NCI-H2171 treated with DMSO at 0.1 percent for 48 hours (cell line): ENCODE measurements at regions not wholly inside any gene's neighbourhood (a gene's known extent, or its start where the extent isn't known, plus 50 kb on each side); places are given as distances from the start of the nearest gene placed in this dataset.

Experiments used
- DNase-seq: peaks from one replicate; lab custom pipeline; 2025; lab: John Stamatoyannopoulos, UW

DNA sequence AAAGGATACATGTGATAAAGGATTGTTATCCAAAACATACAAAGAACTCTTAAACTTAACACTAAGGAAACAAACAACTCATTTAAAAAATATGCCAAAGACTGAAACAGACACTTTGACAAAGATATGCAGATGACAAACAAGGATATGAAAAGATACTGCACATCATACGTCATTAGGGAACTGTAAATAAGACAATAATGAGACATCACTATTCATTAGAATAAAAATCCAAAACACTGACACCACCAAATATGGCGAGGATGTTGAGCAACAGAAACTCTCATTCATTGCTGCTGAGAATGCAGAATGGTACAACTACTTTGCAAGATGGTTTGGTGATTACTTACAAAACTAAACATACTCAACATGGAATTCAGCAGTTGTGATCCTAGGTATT lies 156.5 kb upstream of the FOXA2 start:
- no peak for DNase-seq

DNA sequence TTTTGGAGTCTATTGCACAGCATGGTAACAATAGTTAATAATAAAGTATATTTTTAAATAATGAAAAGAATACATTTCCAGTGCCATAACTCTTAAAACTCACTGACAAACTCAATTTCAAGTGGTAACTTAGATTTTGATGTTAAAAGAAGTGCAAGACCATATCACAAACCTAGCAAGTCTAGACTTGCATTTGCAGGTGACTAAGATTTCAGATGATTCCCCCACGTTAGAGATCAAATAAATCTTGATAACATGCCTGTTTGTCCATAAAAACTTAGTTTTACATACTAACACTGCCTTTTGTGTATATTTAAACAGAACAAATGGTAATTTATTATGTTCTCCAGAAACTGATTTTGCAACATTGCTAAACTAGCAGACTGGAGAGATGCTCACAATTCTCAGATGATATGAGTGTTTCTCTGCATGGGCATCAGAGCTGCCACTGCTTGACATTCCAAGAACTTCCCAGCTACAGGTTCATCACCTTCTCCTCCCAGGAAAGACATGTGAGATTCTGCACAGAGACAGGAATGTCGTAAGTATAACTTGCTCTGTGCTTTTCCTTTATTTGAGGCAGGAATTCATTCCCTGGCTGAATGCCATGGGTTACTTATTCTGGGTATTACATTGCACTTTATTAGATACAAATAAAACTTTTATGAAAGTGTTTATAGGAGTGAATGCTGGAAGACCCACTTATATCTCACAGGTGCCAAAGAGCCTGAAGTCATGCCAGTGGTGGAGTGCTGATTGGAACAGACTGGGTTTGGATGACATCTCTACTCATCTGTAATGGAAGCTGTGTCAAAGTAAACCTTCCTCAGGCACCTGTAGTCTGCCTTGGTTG lies 160.2 kb upstream of the FOXA2 start:
- DNase-seq: no peak

DNA sequence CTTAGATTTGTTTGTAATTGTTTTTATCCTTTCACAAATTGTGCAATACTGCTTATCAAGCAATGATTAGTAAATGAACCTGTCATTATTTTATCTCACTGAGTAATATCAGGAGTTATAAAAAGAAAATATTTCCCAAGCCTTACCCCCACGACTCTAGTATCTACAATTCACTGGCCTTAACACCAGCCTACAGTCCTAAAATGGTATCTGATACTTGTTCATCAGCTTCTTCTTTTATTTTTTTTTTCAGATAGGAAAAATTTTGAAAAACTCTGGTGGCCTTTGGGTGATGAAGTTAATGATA lies 160.8 kb upstream of the FOXA2 start:
- DNase-seq: no peak

- DNase-seq: no peak
These were observed 162.6 kb upstream of the FOXA2 start for GRCh38 chr20:22746957-22747356.

GRCh38 chr20:22752324-22752723 lies 168.0 kb upstream of the FOXA2 start:
- no peak for DNase-seq

DNA sequence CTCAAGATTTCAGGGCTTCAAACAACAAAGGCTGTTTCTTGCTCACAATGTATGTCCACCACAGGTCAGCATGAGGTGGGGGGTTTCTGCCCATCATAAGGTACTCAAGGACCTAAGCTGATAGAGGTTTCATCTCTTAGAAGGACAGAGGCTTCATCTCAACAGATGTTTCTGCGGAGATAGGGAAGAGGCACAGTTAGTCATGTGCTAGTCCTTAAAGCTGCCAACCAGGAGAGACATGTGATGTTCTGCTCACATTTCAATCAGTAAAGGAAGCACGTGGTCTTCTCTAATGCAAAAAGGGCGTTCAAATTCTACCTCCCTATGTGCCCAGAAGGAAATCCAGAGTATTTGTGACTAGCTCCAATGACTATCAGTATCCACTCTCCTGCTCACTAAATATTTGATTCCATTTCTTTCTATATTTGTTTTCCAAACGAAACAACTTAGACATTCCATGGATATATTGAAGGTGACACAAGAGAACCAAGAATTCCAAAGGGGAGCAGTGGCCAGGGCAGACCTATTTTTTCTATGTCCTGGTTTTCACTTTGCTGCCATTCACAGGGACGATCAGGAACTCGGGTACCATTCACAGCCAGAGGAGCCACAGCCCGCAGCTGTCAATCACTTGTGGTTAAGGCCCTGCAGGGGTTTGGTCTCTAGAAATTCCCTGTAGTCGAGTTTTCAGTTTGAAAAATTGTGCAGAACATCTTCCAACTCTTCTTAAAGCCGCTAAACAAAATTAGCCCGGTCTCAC lies 173.2 kb upstream of the FOXA2 start:
- no peak for DNase-seq

DNA sequence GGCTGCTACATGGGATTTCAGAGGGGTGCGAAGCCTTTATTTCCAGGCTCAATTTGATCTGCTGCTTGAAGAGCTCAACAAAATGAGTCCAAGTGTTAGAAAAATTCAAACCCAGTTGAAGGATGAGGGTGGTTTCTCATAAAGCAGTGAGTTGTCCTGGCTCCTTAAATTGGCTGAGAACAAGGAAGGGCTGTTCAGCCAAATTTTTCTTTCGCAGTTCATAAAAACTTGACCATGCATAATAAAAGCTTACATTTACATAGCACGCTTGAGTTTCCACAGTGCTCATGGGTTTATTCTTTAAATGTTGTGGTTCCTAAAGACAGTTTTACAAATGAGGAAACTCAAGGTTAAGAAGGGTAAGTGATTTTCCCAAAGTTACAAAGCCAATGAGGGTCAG lies 174.4 kb upstream of the FOXA2 start:
- DNase-seq: no peak

DNA sequence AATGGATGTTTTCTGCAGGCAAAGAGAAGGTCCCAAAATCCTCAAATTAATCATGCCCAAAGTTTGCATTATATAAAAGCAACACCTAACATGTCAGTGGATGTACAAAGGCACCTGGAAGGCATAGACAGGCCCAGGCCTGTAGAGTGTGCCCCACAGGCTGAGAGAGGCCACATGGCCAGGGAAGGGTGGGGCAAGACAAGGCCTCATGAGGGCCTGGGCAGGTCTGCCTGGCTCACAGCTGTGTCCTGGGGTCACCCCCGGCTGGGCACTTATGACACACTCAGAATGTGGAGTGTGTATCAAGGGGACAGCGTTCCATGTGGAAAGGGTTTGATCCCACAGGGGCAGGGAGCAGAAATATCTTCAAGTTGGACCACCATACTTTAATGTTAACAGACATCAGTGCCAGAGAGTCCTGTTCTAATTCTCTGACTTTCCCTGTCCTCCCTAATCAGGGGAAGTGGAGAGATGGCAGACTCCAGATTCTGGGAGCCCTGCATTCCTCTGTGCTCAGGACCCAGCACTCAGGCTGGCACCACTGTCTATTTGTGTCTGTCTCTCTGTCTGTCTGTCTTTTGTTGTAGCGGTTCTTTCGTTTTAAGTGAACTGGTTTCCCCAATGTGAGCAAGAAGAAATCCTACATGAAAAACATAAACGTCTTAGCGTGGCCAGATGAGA lies 178.3 kb upstream of the FOXA2 start:
- DNase-seq: no peak

- no peak for DNase-seq
These were observed 179.0 kb upstream of the FOXA2 start for GRCh38 chr20:22763257-22763906.

- no peak for DNase-seq
These were observed 184.2 kb upstream of the FOXA2 start for GRCh38 chr20:22768266-22769178.

DNA sequence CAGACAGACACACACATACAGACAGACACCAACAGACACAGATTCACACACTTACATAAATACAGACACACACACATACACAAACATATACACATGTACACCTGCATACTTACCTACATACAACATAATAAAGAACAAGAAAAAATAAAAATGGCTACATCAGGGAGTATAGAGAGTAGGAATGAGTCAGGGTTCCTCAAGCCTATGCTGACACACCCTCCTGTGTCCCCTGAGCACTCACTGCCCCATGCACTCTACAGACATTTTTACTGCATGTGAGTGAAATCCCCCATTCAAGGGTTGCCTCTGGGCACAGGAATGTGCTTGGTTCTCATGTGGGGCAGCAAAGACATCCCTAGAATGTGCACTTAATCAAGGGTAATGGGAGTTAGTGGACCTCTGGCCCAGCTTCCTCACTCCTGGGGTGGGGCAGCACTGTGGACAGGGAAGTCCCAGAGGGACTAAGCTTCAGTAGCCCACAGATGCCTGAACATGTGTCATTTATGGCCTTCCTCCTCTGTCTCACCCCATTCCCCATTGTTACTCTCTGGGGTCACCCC lies 185.9 kb upstream of the FOXA2 start:
- no peak for DNase-seq

GRCh38 chr20:22771706-22772105 lies 187.3 kb upstream of the FOXA2 start:
- DNase-seq: no peak

DNA sequence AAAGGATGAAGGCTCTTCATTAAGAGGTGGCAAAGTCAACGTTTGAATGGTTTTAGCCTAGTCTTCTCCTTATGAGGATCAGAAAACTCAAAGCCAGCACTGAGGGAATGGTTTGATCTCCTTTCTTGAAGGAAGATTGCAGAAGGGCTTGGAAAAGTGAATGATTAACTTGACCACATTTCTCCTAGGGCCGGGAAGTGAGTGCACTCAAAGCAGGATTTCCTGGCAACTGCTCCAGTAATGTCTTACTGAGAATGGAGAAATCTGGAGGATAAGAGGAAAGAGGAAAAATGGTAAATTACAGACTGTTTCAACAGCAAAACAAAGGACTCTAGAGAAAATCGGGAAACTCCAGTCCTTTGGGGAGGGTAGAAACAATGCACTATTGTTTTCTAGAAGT lies 189.0 kb upstream of the FOXA2 start:
- DNase-seq: no peak

DNA sequence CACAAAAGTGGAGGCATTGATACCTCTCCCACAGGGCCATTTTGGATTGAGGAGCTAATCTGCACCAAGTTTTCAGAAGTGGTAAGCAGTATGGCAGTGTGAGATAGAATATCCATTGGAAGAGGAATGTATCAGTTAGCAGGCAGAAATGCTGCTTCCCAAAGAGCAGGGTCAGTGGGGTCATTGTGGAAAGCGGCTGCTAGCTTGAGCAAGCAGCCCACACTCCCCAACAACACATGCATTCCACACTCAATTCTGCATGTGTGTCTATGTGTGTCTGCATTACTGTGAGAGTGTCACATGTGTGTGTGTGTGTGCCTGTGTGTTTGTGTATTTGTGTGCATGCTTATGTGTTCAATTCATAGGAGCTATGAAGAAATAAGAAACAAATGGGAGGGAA lies 190.9 kb upstream of the FOXA2 start:
- no peak for DNase-seq

- no peak for DNase-seq
These were observed 191.3 kb upstream of the FOXA2 start for GRCh38 chr20:22775671-22776139.

- DNase-seq: no peak
These were observed 192.0 kb upstream of the FOXA2 start for GRCh38 chr20:22776369-22776768.

DNA sequence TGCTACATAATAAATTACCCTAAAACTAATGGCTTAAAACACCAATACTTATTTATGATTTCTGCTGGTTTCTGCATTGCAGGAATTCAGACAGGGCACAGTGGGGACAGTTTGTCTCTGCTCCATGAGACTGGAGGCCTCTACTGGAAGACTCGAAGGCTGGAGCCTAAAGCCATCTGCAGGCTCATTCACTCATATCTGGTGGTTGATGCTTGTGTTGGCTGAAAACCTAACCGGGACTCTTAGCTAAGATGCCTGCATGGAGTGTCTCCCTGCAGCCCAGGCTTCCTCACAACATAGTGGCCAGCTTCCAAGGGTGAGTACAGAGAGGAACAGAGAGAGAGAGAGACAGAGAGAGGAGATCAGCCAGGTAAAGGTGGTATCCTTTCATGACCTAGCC lies 195.5 kb upstream of the FOXA2 start:
- no peak for DNase-seq

DNA sequence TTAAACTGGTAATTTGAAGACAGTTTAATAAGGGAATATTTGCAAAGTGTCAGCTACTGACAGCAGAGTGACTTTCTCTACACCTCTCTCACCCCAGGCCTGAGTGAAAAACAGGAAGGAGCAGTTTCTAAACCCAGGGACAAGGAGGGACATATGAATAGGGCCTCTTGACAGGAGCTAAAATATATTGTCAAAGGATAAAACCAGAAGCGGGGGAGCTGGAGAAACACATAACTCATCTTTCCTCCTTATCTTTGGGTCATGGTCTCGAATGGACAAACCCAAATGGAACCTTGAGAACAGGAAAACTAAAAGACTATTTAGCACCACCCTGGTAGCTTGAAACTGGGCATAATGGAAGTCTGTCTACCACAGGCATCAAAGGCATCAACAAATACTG lies 197.5 kb upstream of the FOXA2 start:
- no peak for DNase-seq

DNA sequence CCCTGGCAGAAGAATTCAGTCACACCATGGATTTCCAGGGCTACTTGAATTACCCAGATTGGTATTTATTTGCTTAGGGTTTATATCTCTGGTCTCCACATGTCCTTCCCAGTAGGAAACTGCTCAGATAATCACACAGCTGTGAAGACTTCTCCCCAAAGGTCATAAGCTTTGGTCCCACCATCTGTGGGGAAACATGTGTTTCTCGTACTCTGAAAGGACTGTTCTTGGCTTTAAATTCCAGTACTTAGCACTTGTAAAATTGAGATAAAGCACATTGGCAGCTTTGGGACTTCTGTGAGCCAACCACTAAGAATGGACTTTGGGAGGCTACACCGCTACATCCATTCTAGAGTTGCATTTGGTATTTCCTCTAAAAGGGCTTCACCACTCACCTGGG lies 205.3 kb upstream of the FOXA2 start:
- DNase-seq: no peak

DNA sequence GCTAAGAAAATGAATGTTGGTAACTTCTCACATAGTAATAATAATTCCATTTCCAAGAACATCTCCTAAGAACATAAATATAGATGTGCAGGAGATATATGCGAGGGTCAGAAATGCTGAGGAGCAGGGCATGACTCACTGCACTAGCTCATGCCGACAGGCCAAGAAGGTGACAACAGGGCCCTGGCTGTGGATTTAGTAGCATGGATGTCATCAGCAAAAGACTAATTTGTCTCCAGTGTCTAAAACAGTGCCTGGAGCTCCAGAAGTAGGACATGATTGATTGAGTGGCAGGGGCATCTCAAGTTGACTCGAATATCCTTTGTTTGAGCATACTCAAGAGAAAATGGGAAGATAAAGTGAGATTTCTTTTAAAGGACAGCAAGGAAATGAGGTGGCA lies 207.0 kb upstream of the FOXA2 start:
- DNase-seq: no peak

- DNase-seq: no peak
These were observed 207.6 kb upstream of the FOXA2 start for GRCh38 chr20:22791877-22792525.
